Neural crest cell (in vitro differentiated cells): ENCODE measurements at regions not wholly inside any gene's neighbourhood (a gene's known extent, or its start where the extent isn't known, plus 50 kb on each side); places are given as distances from the start of the nearest gene placed in this dataset.

ENCODE experiments used
- DNase-seq: peaks from one replicate; pipeline ENCODE4 v3.0.0; 2021; ENCODE audit warnings: low read depth, mixed read lengths, low spot score
- H3K27ac Mint-ChIP-seq: one replicate; pipeline ENCODE4 v1.8.0; 2021; ENCODE audit warnings: mild to moderate bottlenecking, mixed read lengths; ENCODE audit not compliant: unreplicated experiment
- H3K27me3 Mint-ChIP-seq: 2 replicates; pipeline ENCODE4 v1.8.0; 2021; ENCODE audit warnings: low read depth, mild to moderate bottlenecking, mixed read lengths
- H3K36me3 Mint-ChIP-seq: 2 replicates; pipeline ENCODE4 v1.8.0; 2021; ENCODE audit warnings: low read depth, mild to moderate bottlenecking, mixed read lengths
- H3K4me1 Mint-ChIP-seq: 2 replicates; pipeline ENCODE4 v1.8.0; 2021; ENCODE audit warnings: mixed read lengths
- H3K4me3 Mint-ChIP-seq: one replicate; pipeline ENCODE4 v1.8.0; 2021; ENCODE audit warnings: mild to moderate bottlenecking, mixed read lengths
- H3K9me3 Mint-ChIP-seq: 2 replicates; pipeline ENCODE4 v1.8.0; 2021; ENCODE audit warnings: mixed read lengths
- CTCF ChIP-seq: fragments of 200-600 bp; sonication (generic); conservative IDR thresholded peaks from 2 replicates; pipeline ENCODE4 v1.5.0; 2021; ENCODE audit warnings: antibody characterized with exemption, mild to moderate bottlenecking

GRCh38 chr19:34075661-34076091 lies 96.6 kb upstream of the LSM14A start:
- Mint-ChIP-seq H3K36me3 (no peaks in the 10 kb centered on the region), H3K9me3 (no peaks in the 10 kb centered on the region), H3K4me1 (no peaks in the 10 kb centered on the region), H3K27ac (no peak overlapping the region), H3K4me3 (no peak overlapping the region), H3K27me3 (peaks cover 13% of the 10 kb centered on the region)
- no peak for DNase-seq
- no peak for TF ChIP-seq CTCF

- no peak for TF ChIP-seq CTCF
- DNase-seq = no peak
- Mint-ChIP-seq H3K4me1 (peaks cover 14% of the 10 kb centered on the region), H3K4me3 (no peak overlapping the region), H3K27me3 (no peaks in the 10 kb centered on the region), H3K36me3 (no peaks in the 10 kb centered on the region), H3K9me3 (no peaks in the 10 kb centered on the region), H3K27ac (no peak overlapping the region)
These were observed 89.8 kb upstream of the LSM14A start for GRCh38 chr19:34082289-34083077.

DNA sequence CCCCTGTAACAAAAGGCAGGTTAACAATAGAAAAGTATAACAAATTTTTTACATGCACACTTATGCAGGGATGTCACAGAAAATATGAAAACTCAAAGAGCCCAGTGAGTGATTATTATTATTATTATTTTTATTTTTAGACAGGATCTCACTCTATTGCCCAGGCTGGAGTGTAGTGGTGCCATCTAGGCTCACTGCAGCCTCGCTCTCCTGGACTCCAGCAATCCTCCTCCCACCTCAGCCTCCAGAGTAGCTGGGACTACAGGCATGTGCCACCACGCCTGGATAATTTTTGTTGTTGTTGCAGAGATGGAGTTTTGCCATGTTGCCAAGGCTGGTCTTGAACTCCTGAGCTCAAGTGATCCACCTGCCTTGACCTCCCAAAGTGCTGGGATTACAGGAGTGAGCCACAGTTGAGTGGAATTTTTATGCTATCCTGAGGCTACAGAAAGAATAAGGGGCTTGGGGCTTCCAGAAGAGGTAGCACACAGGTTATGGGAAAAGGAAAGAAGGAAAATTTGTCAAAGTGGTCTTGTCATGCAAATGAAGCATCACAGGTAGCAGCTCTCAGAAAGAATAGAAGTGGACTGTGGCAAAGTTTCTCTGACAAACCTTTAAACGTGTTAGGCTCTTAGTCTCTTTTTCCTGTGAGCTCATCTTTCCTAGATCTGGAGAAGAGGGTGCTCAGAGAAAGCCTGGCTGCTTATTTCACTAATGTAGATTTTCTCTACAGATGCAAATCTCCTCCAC lies 87.7 kb upstream of the LSM14A start:
- Mint-ChIP-seq H3K27me3 (no peaks in the 10 kb centered on the region), H3K9me3 (no peaks in the 10 kb centered on the region), H3K27ac (no peak overlapping the region), H3K4me3 (no peak overlapping the region), H3K4me1 (peaks cover 14% of the 10 kb centered on the region), H3K36me3 (no peaks in the 10 kb centered on the region)
- TF ChIP-seq CTCF = no peak
- no peak for DNase-seq

DNA sequence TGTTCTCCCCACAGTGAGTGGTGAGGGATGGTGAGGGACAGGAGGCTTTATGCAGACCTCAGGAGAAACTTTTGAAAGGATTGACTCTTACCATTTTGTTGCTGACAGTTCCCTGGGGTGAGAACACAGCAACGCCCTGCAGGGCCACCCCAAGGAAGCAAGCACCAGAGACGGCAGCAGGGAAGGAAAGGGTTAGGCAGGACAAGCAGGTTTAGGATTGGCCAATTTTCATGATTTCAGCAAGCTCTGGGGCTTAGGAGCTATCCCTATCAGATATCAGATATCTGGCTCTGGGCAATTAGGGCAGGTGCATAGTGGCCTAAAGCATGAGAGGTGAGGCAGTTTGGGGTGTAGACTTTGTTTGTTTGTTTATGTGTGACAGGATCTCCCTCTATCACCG lies 87.0 kb upstream of the LSM14A start:
- Mint-ChIP-seq H3K4me3 (no peak overlapping the region), H3K36me3 (no peaks in the 10 kb centered on the region), H3K27ac (no peak overlapping the region), H3K27me3 (no peaks in the 10 kb centered on the region), H3K9me3 (no peaks in the 10 kb centered on the region), H3K4me1 (peaks cover 14% of the 10 kb centered on the region)
- no peak for TF ChIP-seq CTCF
- no peak for DNase-seq

DNA sequence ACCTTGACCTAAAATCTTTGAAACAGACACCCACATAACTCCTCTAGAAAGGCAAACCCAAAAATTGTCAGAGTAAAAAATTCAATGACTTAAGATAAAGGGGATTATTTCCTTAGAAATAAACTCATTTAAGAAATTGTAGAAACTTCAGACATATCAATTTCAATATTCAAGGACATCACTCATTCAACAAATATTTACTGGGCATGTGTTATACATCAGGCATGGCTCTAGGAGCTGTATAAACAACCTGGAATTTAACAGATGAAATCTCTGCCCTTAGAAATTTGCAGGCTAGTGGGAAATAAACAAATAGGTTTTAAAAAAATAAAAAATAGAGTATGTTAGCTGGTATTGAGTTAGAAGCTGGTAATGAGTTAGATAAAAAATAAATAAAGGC lies 84.0 kb upstream of the LSM14A start:
- Mint-ChIP-seq H3K9me3 (no peaks in the 10 kb centered on the region), H3K4me3 (no peak overlapping the region), H3K27me3 (peaks cover 3% of the 10 kb centered on the region), H3K36me3 (no peaks in the 10 kb centered on the region), H3K4me1 (no peaks in the 10 kb centered on the region), H3K27ac (no peak overlapping the region)
- TF ChIP-seq CTCF = no peak
- no peak for DNase-seq
